H4 (cell line): ENCODE measurements at regions not wholly inside any gene's neighbourhood (a gene's known extent, or its start where the extent isn't known, plus 50 kb on each side); places are given as distances from the start of the nearest gene placed in this dataset.
"Not testable (repeated sequence)": the region's sequence is repeated elsewhere in the genome, so short reads cannot be mapped to it uniquely, and the experiment has no call there.

Source experiments
- DNase-seq: peaks from one replicate; pipeline ENCODE4 v3.0.0-alpha.2; 2015; ENCODE audit warnings: low spot score

- DNase-seq: no peak
Observed at GRCh38 chr6:14518515-14519217, 401.1 kb downstream of the CD83 start.

GRCh38 chr6:14520029-14520428, 402.5 kb downstream of the CD83 start:
- DNase-seq: no peak

- DNase-seq: no peak
Observed at GRCh38 chr6:14520536-14520935, 403.0 kb downstream of the CD83 start.

- no peak for DNase-seq
Observed at GRCh38 chr6:14521141-14521540, 403.6 kb downstream of the CD83 start.

GRCh38 chr6:14521861-14522260, 404.3 kb downstream of the CD83 start:
- not testable (repeated sequence) for DNase-seq

- no peak for DNase-seq
Observed at GRCh38 chr6:14524319-14524718, 406.7 kb downstream of the CD83 start.

- DNase-seq: no peak
Observed at GRCh38 chr6:14530385-14530784, 412.8 kb downstream of the CD83 start.

GRCh38 chr6:14533446-14533845, 415.9 kb downstream of the CD83 start:
- no peak for DNase-seq

GRCh38 chr6:14537030-14537429, 419.5 kb downstream of the CD83 start:
- DNase-seq: no peak

- DNase-seq: no peak
Observed at GRCh38 chr6:14540276-14540675, 422.7 kb downstream of the CD83 start.

- no peak for DNase-seq
Observed at GRCh38 chr6:14540810-14541540, 423.4 kb downstream of the CD83 start.

GRCh38 chr6:14542670-14543366, 425.2 kb downstream of the CD83 start:
- DNase-seq: no peak

- DNase-seq: no peak
Observed at GRCh38 chr6:14543971-14544585, 426.5 kb downstream of the CD83 start.

GRCh38 chr6:14544666-14545065, 427.1 kb downstream of the CD83 start:
- no peak for DNase-seq

- no peak for DNase-seq
Observed at GRCh38 chr6:14545496-14545895, 427.9 kb downstream of the CD83 start.

- DNase-seq: no peak
Observed at GRCh38 chr6:14546036-14546435, 428.5 kb downstream of the CD83 start.

GRCh38 chr6:14547284-14547998, 429.9 kb downstream of the CD83 start:
- DNase-seq: no peak

GRCh38 chr6:14549304-14549770, 431.8 kb downstream of the CD83 start:
- no peak for DNase-seq

GRCh38 chr6:14549871-14550270, 432.3 kb downstream of the CD83 start:
- DNase-seq: no peak

- DNase-seq: no peak
Observed at GRCh38 chr6:14550410-14550809, 432.8 kb downstream of the CD83 start.

- no peak for DNase-seq
Observed at GRCh38 chr6:14550822-14551221, 433.2 kb downstream of the CD83 start.

GRCh38 chr6:14551601-14552000, 434.0 kb downstream of the CD83 start:
- not testable (repeated sequence) for DNase-seq
